ENCODE measurements at regions not wholly inside any gene's neighbourhood (a gene's known extent, or its start where the extent isn't known, plus 50 kb on each side); places are given as distances from the start of the nearest gene placed in this dataset.
"Not testable (repeated sequence)": the region's sequence is repeated elsewhere in the genome, so short reads cannot be mapped to it uniquely, and the experiment has no call there.

DNA sequence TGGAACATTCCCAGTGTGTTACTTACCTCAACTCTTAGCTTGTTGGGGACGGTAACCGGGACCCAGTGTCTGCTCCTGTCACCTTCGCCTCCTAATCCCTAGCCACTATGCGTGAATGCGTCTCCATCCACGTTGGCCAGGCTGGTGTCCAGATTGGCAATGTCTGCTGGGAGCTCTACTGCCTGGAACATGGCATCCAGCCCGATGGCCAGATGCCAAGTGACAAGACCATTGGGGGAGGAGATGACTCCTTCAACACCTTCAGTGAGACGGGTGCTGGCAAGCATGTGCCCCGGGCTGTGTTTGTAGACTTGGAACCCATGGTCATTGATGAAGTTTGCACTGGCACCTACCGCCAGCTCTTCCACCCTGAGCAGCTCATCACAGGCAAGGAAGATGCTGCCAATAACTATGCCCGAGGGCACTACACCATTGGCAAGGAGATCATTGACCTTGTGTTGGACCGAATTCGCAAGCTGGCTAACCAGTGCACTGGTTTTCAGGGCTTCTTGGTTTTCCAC, 59.8 kb upstream of the CHORDC1 start:
- not testable (repeated sequence) for H3K9ac ChIP-seq (ENCODE audit: low read depth, low read length); H3K4me3 ChIP-seq (ENCODE audit: low read length); H3K9me3 ChIP-seq (ENCODE audit: insufficient read depth, low read depth, low read length); H3K4me1 ChIP-seq (ENCODE audit: insufficient read depth, low read length); H3K36me3 ChIP-seq (ENCODE audit: insufficient read depth, low read depth, low read length); H3K27ac ChIP-seq (ENCODE audit: low read length); H3K27me3 ChIP-seq (ENCODE audit: insufficient read depth, low read length)

DNA sequence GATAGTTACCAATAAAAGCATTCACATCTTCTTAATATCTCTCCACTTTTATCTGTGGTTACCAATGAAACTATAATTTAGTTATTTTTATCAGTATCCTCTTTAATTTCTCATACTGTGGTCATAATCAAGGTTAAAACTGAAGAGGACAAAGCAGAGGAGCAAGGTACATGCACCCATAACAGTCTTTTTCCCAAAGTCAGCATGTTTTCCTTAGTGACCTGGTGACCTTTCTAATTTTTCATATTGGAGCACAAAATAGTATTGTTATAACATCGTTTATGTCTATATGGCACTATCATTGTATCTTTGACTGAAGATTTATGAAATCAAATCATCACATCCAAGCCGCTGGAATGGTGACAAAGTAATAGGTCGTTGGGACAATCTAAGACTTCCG, 51.5 kb upstream of the CHORDC1 start:
- Histone ChIP-seq H3K9ac (ENCODE audit: low read depth, low read length) (no peak overlapping the region), H3K27me3 (ENCODE audit: insufficient read depth, low read length) (no peaks in the 10 kb centered on the region), H3K36me3 (ENCODE audit: insufficient read depth, low read depth, low read length) (no peaks in the 10 kb centered on the region), H3K4me1 (ENCODE audit: insufficient read depth, low read length) (no peaks in the 10 kb centered on the region), H3K4me3 (ENCODE audit: low read length) (no peak overlapping the region), H3K27ac (ENCODE audit: low read length) (no peak overlapping the region), H3K9me3 (ENCODE audit: insufficient read depth, low read depth, low read length) (no peaks in the 10 kb centered on the region)

Data from iPS-20b (cell line).